Activated T-helper 9 cell treated with anti-CD3 and anti-CD28 coated beads, Interleukin-2, amount 50 U/mL, for 16 hours (primary cell): ENCODE measurements at regions not wholly inside any gene's neighbourhood (a gene's known extent, or its start where the extent isn't known, plus 50 kb on each side); places are given as distances from the start of the nearest gene placed in this dataset.

ENCODE experiments used
- DNase-seq: peaks from one replicate; pipeline ENCODE4 v3.0.0-alpha.2; 2020; ENCODE audit warnings: low read depth

DNA sequence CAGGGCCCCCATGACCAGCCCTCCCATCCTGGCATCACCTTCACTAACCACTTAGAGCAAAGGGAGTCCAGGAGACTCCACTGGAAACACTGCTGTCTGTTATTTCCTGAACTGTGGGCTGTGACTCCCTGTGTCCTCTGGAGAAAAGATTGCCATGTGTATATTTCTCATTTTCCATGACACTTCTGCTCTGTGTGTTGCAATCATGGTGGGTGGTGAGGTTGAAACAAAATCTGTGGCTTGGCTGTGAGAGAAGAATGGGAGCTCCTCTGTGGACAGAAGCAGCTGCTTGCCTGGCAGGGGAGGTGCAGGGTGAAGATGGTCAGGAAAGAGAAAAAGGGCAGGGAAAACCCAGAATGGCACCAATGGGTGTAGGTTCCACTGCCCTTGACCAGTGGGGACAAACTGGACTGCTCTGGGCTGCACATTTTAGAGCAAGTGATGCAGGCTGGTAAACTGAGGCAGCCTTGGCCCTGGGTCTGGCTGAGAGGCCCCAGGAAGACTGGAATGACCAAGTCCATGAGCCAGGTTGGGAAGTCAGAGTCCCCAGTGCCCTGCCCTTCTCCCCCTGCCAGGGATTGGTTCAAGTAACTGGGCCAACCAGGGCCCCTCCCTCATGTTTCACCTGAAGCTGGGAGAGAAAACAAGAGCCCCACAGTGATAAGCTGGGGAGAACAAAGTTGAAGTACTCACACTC lies 314.3 kb downstream of the C16orf95 start:
- DNase-seq, result no peak

DNA sequence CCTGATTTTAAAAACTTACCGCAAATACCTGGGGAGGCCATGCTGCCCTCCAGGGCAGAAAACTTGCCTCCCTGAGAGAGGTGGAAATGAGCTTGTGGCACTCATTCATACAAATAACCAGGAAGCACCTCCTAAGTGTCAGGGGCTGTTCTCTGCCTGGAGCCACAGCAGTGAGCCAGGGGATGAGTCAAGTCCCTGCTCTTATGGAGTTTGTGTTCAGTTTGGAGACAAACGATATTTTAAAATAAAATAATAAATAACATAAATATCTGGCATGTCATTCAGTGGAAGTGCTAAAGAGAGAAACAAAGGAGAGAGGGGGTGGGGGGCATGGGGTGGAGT lies 313.8 kb downstream of the C16orf95 start:
- no peak for DNase-seq

DNA sequence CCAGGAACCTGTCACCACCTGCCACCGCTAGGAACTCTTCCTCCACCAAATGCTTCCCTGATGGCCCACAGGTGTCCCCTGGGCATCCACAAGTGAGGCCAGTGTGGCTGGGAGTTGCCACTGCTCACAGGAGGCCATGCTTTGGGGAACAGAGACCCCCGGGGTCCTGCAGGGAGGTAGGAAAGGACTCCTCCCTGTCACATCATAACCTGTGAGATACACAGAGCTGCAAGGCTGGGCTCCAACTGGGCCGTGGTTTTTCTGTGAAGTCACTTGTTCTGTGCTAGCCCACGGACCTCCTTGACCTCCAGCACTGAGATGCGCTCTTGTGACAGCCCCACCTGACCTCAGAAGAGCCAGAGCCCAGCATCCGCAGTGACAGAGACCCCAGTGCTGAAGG lies 311.2 kb downstream of the C16orf95 start:
- DNase-seq, result no peak

DNA sequence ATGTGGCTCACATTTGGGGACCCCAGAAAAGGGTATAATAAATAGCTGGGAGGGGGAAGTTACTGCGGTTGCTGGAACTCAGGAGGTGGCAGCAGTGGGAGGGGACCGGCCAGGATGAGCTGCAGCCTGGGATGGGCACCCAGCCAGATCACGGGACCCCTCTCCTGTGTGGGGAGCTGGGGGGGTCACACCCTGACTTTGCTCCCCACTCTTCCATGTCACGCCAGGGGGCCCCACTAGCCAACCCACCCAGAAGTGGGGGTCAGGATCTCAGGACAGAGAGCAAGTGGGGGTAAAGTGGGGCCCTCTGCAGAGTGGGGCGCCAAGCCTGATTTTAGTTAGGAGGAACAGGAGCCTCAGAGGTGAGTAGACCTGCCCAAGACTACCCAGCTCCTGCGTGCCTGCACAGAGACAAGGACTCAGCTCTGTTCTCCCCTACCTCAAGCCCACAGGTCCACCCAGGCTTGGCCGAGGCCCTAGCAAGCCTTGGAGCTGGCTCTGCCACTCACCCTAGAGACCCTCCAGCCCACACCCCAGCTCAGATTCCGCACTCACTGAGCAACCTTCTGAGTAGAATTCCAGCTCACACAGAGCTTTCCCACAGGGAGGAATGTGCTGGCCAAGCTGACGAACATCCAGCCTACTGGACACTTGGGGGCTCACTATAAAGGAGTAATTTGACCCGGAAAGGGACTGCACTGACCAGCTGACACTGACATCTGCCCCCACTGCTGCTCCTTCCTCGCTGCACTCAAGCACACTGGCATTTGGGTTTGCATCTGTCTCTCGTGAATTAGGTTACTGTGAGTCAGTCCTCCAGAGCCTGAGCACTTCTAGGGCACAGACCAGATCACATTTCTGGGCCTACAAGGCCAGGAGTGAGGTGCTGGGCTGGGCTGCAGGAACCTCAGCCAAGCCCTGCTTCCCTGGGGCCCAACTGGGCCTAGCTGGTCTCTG lies 310.1 kb downstream of the C16orf95 start:
- DNase-seq, result no peak

DNA sequence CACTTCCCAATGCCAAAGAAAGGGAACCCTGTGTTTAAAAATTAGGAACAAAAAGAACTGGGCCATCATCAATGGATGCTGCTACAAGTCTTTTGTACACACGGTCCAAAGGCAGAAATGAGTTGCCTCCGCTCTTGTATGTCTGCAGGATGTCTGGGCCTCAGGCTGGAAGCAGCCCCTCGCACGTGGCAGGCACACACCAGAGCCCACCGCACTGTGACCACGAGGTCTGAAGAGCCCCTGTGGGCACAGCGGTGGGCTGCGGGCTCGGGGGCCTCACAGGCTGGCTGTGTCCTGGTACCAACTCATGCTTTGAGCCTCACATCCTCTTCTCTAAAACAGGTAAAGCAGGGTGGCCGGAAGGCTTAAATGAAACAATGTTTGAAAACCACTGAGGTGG lies 309.3 kb downstream of the C16orf95 start:
- DNase-seq, result no peak

DNA sequence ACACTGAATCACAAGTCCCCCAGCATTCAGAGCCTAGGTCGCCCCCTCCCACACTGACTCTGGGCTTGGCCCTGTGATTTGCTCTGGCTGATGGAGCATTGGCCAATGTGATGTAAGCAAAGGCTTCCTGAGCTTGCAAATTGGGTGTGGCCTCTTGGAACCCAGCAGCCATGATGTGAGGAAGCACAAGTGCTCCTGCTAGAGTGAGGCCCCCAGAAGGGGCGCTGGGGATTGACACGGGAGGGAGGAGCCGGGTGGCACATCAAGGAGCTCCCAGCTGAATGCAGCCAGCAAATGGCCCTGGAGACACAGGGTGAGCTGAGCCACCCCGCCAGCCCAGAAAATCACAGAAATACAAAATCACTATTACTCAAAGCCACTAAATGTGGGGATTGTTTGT lies 308.5 kb downstream of the C16orf95 start:
- DNase-seq, result no peak

DNA sequence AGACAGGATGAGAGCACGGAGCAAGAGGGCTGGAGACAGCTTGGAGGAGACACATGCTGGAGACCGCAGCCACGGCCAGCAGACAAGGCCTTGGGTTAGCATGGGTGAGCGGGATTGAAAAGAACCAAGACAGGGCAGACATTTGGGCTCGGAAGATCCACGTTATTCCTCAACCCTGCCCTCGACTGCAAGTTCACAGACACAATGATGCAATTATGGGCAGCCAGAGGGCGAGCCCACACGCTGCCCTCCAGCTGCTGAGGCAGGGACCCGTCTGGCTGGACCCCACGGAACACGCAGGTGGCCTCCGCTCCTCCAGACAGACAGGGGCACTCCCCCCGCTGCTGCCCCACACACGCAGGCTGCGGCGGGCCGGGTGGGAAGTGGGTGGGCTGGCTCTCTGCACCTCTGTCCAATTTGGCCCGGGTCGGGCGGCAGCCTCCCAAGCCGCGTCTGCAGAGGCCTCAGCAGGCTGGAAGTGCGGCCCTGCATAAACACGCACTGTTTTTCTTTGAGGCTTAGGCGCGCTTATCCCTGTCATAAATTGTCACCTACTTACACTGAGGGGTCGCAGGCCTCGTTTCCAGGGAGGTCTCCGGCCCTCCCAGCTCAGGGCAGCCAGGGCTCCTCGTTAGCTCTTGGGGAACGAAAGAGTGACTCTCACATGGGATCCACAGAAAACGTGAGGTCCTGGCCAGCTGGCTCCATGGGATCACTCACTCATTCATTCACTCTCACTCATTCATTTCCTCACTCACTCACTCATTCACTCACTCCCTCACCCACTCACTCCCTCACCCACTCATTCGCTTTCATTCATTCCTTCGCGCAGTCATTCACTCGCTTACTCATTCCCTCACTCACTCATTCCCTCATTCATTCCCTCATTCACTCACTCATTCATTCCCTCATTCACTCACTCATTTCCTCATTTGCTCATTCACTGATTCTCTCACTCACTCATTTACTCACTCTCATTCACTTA lies 303.9 kb downstream of the C16orf95 start:
- no peak for DNase-seq

DNA sequence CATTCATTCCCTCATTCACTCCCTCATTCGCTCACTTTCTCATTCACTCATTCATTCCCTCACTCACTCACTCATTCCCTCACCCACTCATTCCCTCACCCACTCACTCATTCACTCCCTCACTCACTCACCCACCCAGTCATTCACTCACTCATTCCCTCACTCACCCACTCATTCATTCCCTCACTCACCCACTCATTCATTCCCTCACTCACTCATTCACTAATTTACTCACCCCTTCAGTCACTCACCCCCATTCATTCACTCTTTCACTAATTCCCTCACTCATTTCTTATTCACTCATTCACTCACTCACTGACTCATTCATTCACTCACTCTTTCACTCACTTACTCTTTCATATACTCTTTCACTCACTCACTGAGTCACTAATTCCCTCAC lies 303.1 kb downstream of the C16orf95 start:
- DNase-seq, result no peak

DNA sequence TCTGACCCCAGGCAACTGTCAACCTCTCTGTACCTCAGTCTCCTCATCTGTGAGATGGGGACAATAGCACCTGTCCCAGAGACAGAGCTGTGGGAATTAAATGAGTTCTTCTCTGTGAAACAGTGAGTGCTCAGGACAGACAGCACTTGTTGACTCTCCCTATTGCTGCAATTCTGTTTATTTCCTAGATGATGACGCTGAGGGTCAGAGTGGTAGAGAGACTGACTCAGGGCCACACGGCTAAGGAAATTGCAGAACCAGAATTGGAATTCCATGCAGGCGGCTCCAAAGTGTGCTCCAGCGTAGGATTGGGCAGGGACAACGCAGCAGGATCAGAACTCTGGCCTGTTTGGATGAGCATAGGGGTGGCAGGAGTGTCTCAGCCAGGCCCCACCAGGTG lies 302.2 kb downstream of the C16orf95 start:
- no peak for DNase-seq

DNA sequence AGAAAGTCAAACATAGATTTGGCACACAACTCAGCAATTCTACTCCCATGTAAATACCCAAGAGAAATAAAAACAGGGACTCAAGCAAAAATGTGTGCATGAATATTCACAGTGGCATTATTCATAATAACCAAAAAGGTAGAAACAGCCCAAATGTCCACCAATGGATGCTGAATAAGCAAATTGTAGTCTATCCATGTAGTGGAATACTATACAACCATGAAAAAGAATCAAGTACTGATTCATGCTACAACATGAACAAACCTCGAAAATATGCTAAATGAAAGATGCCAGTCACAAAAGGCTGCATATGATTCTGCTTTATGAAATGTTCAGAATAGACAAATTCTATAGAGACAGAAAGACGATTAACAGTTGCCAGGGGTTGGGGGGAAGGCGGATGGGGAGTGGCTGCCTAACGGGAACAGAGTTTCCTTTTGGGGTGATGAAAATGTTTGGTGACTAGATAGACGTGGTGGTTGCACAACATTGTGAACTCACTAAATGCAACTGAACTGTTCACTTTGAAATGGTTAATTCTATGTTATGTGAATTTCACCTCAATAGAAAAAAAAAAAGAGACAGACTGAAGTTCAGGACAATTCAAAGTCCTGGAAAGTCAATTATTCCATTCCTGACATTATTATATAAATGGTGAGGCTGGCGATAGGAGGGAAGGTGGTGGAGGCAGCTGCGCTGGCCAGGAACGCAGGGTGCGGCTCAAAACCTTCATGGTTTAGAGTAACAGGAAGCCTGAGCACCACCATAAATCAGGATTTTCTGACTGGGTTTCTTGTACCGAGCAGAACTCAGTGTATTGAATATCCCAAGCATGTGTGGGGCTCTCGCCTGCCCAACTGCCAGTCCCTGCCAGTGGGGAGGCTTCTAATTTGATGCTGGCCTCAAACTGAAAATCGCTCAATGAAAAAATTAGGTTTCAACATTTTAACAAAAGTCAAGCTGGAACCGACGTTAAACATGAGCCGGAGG lies 300.9 kb downstream of the C16orf95 start:
- DNase-seq, result no peak

DNA sequence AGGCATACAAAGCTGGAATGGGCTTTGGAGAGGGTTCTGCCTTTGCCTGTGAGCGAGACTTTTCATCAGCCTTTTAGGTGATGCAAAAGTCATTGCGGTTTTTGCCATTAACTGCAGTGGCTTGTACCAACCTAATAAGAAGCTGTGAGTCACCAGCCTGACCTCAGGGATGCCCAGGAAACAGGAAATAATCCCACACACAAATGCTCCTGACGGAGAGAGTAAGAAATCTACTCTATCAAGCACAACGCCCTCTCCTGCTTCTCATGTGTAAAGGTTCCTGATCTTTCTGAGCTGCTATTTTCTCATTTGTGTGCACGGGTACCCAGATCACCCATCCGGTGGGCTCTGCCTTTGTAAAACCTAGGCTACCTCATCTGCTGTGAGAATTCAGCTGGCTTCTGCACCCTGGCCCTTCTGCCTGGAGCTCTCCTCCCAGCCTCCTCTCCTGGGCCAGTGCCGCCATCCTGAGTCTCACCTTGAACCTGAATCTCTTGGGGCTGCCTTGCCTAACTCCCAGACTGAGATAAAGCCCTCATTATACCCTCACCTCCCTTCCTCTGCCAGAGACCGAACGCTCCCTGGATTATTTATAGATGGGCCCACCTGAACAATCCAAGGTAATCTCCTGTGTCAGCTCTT lies 299.7 kb downstream of the C16orf95 start:
- no peak for DNase-seq

DNA sequence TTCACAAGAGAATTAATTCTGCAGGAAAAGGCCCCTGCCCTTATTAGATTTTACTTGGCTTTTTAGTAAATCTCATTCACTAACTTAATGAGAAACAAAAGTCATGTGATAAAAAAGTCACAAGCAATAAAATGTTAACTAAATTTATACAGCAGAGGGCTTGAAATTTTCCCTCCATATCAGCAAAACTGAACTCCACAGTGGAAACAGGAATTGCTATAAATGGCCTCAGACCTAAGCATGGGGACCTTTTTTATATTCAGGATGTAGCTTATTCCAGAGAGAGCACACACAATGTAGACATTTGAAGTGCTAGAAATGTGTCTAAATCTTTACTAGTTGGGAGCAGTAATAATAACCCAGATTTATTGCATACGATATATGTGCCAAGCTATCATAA lies 291.5 kb downstream of the C16orf95 start:
- DNase-seq, result no peak

DNA sequence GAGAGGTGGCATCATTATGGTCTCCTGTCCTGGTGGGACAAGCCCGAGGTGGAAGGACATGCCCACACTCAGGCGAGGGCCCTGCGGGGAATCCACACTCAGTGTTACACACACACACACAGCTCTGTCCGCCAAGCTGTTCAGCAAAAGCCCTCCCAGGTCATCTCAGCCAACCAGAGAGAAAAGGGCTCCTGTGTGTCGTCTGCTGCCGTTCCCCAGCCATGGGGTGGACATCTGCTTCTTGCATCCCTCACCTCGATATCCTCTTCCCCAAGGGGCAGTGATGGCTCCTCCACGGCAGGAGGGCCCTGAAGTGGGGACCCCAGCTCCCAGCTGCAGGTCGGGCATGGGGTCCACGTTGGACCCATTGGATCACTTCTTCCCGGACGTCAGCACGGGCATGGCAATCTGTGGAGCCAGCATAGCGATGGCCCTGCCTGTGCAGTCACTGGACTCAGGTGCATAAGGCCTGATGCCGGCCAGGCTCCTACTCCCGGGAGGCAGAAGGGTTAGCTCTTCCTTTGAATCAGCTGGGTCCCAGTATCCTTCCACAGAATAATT lies 290.1 kb downstream of the C16orf95 start:
- no peak for DNase-seq

DNA sequence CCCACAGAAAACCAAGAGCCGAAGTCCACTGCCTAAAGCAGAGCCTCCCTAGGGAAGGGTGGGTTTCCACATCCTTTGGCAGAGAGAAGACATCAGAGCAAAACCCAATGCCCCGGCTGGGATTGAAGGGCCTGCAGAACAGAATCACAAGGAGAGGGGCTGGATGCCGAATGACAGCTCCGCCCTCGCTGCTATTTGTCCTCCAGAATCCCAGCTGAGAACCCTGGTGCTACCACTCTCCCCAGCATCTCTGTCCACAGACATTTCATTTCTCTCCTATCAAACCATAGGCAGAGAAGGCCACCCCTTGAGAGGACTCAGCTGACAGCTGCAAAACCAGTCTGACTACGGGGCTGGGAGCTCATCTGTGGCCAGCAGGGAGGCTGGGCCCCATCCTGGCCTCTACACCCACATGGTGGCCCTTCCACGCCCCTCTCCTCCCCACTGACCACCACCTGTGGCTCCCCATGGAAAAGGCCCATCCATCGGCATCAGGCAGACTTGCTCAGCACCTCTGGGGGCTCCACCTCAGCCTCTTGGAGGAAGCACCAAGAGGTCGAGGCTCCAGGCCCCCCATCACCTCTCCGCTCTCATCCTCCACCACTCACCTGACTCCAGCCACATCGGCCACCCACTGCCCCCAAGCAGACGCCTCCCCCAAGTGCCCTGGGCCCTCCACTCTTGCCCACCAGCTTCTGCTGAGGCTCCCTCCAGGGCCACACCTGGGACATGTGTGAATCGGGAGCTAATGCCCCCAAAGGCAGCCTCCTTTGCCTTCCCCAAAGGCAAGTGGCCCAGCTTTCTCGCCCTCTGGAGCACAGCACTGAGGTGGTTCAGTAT lies 288.5 kb downstream of the C16orf95 start:
- no peak for DNase-seq

DNA sequence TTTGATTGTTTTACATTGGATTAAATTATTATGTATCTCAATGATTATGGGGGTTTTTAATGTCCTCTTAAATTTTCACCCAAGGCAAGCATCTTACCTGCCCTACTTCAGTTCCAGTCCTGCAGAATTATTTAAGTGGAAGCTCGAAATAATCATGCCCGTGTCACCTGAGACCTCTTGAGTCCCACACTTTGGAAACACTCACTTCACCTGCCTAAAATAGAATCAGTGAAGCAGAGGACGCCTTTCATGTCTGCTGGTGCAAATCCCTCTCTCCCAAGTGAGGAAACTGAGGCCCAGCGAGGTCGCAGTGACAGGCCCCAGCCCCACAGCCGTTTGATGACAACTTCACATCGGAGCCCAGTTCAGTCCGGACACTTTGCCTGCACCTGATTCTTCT lies 284.6 kb downstream of the C16orf95 start:
- no peak for DNase-seq

DNA sequence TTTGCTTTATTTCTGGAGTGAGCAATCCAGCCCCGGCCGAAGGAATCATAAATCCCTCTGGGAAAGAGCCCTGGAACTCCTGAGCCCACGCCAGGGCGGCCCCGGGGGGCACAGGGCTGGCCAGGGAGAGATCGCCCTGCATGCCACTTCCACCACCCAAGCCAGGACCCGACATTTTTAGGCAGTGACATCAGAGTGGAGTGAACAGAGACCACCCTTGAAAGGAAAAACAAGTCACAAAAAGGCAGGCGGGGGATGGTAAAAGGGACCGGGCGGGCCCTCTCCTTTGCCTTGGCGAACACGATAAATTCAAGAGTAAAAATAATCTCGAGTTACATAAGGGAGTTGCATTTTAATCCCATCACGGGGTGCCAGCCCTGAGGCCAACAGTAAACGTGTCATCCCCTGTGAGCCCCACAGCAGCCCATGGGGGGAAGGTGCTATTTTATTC lies 284.1 kb downstream of the C16orf95 start:
- no peak for DNase-seq

DNA sequence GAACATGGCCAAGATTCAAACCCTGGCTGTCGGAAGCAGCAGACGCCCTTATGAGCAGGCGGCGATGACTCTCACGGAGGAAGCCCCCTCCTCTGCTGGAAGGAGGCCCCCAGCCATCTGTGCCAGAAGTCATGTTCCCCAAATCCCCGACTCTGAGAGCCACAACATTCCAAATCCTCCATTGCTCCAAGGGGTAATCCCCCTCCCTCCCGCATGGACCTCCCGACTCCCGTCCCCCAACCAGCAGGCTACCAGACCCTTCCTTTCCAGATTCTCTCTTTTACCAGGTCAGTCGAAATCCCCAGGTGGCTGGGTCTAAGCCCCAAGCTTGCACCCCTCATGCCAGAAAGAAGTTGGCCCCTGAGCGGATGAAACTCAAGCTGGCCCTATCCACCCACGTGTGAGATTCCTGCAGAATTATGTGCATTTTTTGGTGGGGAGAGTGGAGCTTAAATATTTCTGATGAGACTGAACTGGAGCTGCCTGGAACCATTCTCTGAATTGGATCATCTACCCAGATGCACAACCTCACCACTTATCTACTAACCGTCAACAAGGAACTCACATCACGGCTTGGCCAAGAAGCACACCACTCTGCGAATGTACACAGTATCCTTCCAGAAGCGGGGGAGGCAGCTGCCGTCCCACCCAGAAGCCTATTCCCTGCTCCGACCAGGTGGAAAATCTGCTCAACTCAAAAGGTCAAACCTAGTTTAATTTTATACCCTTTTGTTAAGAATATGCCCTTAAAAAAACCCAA lies 283.5 kb downstream of the C16orf95 start:
- DNase-seq, result no peak

DNA sequence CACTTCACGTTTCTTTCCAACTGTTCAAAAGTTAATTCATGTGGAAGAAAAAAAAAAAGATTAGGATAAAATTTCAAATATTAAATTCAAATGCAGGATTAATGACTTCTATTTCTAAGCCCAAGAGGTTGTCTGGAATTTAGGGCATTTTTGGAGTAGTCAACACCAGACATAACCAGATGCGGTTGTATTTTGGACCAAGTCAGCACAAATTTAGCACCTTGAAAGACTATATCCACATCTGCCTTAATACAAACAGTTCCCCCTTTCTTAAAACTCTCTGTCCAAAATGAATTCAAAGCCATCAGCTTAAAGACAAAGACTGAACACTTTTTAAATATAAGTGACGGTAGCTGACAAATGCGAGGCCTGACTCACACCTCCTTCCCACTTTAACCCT lies 282.9 kb downstream of the C16orf95 start:
- no peak for DNase-seq
